HG03354 (cell line): ENCODE measurements at regions not wholly inside any gene's neighbourhood (a gene's known extent, or its start where the extent isn't known, plus 50 kb on each side); places are given as distances from the start of the nearest gene placed in this dataset.
A peak's percentile ranks its signal among the peaks of the same experiment; 100 is the strongest.
"Not testable (repeated sequence)": the region's sequence is repeated elsewhere in the genome, so short reads cannot be mapped to it uniquely, and the experiment has no call there.

ENCODE experiments used
- ATAC-seq: cut with Tn5 transposase; IDR thresholded peaks from one replicate; pipeline ENCODE4 v1.9.1; 2021; ENCODE audit warnings: mild to moderate bottlenecking; ENCODE audit not compliant: unreplicated experiment, poor library complexity, severe bottlenecking

- no peak for ATAC-seq
Observed at GRCh38 chr14:49946320-49947141, 53.6 kb downstream of the ARF6 start.

- no peak for ATAC-seq
Observed at GRCh38 chr14:49947506-49947905, 54.6 kb downstream of the ARF6 start.

GRCh38 chr14:49950275-49951228 lies 57.7 kb downstream of the ARF6 start:
- ATAC-seq: no peak

GRCh38 chr14:49951229-49951607 lies 58.3 kb downstream of the ARF6 start:
- ATAC-seq: no peak

DNA sequence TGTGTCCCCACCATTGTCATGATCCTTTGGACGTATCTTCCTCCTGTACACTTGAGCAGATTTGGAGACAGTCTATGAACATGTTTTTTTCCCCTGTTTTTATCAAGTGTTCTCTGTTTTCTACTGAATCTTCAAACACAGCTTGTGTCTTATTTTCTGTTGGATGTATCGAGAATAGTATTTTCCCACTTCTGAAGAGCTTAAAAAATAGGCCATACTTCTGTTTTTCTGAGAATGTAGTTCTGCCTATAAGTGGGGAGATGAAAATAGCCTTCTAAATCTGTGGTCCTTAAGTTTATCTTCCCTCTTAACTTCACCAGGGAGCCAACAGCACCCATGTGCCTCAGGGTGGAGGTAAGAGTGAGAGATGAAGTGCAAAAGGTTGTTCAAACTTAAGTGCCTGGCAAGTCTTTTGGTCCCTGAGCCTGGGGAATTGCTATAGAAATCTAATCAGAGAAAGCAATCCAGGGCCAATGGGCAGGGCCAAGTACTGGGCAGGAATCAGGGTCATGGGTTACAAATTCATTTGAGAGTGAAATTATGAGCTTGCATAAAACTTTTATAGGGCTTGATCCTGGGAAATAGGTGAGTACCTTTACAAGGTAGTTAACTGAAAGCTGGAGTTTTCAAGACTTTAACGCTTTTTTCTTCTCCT lies 58.9 kb downstream of the ARF6 start:
- ATAC-seq: no peak

DNA sequence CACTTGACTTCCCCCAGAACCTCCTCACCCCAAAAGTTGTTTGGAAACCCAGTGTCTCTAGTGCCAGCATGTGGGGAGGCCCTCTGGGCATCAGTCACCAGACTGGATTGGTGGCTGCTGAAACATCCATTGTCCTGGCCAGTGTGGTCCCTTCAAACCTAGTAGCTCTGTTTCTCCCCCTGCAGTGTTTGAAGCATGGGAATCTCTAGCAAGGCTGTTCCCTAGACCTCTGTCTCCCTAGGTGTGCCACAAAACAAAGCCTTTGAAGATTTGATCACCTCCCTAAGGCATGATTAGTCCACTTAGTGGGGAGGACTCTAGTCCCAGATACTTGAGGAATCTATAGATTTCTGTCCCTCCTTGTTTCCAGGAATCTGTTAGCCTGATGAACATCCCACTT lies 60.3 kb downstream of the ARF6 start:
- ATAC-seq: no peak

GRCh38 chr14:49954171-49954631 lies 61.3 kb downstream of the ARF6 start:
- ATAC-seq: no peak

DNA sequence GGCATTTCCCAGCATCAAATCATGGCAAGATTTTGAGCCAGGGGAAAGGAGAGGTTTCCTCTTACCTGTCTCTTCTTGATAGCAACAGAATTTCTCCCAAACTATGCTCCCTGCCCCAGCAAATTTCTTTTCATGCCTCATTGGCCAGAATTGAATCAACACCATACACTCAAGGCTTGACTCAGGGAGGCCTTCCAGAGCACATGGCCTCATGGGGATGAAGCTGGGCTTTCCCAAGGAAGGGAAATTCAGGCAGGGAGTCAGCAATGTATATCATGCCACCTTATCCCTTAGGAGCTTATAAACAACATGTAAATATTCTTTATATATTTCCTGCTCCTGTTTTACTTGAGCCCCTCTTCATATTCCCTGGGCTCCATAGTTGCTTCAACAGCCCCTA lies 62.1 kb downstream of the ARF6 start:
- no peak for ATAC-seq

DNA sequence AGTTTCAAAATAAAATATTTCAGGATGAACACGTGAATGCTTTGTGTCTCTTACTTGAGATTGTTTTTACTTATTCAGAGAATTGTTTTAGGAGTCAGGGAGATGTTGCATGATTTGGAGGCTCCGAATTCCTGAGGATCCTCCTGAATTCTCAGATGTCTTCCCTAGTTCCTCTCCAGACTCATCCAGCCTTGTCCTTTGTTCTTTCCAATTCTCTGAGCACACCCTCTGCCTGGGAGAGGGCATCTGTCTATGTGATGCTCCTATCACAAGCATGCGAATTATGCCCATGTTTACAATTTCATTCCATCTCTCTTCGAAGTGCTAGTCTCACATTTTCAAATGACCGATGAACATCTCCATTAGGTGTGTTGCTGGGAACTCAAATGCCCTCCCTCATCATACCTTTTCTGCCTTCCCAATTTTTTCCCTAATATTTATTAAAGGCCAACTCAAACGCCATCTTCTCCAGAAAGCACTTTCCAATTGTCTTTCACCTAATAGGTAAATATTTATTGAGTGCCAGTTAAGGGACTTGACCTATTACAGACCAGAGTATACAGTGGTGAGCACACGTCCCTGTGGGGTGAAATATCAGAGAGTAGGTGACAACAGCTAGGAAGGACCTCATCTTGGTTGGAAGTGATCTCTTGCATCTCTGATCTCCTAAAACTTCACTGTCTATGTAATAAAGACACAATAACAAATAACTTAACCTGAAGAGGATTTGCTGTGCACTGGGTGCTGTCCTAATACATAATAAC lies 64.4 kb downstream of the ARF6 start:
- no peak for ATAC-seq

GRCh38 chr14:49959822-49960408 lies 67.0 kb downstream of the ARF6 start:
- no peak for ATAC-seq

- ATAC-seq: no peak
Observed at GRCh38 chr14:49960453-49960852, 67.6 kb downstream of the ARF6 start.

DNA sequence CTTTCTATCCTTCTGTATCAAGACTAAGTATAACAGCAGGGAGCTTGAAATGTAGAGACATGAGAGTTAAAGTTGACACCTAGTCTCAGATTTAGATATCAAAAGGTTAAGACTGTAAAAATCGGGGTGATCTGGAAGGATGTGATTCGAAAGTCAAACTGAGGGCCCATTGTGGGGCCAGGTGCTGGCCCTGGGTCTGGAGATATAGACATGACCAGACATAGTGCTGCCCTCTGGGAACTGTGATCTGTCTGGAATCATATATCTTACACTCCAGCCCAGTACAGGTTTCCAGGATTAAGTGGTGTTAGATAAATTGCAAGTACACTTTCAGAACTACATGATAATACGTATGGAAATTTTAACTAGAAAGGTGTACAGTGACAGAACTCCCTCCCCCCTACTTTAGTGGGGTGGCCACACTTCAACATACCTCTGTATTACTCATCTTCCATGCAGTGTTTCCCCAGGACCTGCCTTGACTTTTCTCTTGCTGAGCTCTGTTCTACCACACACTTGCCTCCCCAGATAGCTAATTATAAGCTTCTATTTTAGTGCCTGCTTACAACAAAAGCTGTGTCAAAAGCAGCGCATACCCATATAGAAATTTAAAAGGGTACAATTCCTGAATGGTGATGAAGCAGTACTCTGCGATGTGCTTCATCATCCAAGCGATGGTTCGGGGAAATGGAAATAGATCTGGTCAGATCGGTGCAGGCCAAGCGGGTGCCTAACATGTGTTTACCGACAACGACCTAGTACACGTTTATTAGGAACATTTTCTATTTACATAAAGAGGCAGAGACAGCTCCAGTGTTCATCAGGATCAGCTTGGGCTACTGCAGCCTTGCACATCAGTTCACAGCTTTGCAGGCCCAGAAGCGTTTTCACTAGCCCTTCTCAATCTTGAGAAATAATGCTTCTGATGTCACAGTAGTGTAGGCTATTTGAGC lies 68.7 kb downstream of the ARF6 start:
- ATAC-seq: peak; percentile 47

- no peak for ATAC-seq
Observed at GRCh38 chr14:49962621-49963020, 69.7 kb downstream of the ARF6 start.

- ATAC-seq: not testable (repeated sequence)
Observed at GRCh38 chr14:49965068-49965651, 72.3 kb downstream of the ARF6 start.

- no peak for ATAC-seq
Observed at GRCh38 chr14:49966304-49966809, 73.5 kb downstream of the ARF6 start.

DNA sequence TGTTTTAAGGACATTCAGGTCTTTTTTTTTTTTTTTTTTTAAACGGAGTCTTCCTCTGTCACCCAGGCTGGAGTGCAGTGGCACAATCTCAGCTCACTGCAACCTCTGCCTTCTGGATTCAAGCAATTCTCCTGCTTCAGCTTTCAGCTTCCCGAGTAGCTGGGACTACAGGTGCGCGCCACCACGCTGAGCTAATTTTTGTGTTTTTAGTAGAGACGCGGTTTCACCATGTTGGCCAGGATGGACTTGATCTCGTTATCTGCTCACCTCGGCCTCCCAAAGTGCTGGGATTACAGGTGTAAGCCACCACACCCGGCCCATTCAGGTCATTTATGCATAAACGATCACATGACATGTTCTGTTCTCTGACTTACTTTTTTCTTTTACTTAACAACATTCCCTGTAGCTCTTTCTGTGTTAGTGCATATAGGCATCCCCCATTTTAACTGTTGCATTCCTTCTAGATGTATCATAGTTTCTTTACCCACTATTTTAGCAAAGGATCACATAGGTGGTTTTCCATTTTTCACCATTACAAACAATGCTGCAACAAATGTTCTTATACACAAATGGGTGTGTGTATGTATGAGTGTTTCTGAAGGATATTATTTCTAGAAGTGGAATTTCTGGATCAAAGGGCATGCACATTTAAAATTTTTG lies 74.2 kb downstream of the ARF6 start:
- no peak for ATAC-seq

GRCh38 chr14:49969961-49970360 lies 77.1 kb downstream of the ARF6 start:
- no peak for ATAC-seq
